ENCODE measurements at regions not wholly inside any gene's neighbourhood (a gene's known extent, or its start where the extent isn't known, plus 50 kb on each side); places are given as distances from the start of the nearest gene placed in this dataset.

- no peak overlapping the region for H3K27ac ChIP-seq
- H3K9ac ChIP-seq = no peak overlapping the region
- H3K79me2 ChIP-seq = no peaks in the 10 kb centered on the region
- no peak overlapping the region for H3K4me2 ChIP-seq (ENCODE audit: low read length)
- H2AFZ ChIP-seq = no peak overlapping the region
- no peaks in the 10 kb centered on the region for H3K4me1 ChIP-seq
- no peak for TF ChIP-seq CTCF (IDR thresholded peaks at IDR 0.05)
- H3K4me3 ChIP-seq (ENCODE audit: low read depth, low read length) = no peak overlapping the region
- H3K36me3 ChIP-seq (ENCODE audit: control insufficient read depth, insufficient read depth, low read length) = no peaks in the 10 kb centered on the region
- no peaks in the 10 kb centered on the region for H3K27me3 ChIP-seq (ENCODE audit: control insufficient read depth, insufficient read depth, low read length)
- H3K9me3 ChIP-seq (ENCODE audit: control insufficient read depth, low read length) = no peaks in the 10 kb centered on the region
Measured at GRCh38 chr6:15825332-15825930, 162.6 kb upstream of the DTNBP1 start.

- Histone ChIP-seq H3K36me3 (ENCODE audit: control insufficient read depth, insufficient read depth, low read length) (no peaks in the 10 kb centered on the region), H3K4me3 (ENCODE audit: low read depth, low read length) (no peak overlapping the region), H3K4me2 (ENCODE audit: low read length) (no peak overlapping the region), H3K9ac (no peak overlapping the region), H2AFZ (no peak overlapping the region), H3K27ac (no peak overlapping the region), H3K4me1 (no peaks in the 10 kb centered on the region), H3K79me2 (no peaks in the 10 kb centered on the region), H3K27me3 (ENCODE audit: control insufficient read depth, insufficient read depth, low read length) (no peaks in the 10 kb centered on the region), H3K9me3 (ENCODE audit: control insufficient read depth, low read length) (no peaks in the 10 kb centered on the region)
- TF ChIP-seq CTCF (IDR thresholded peaks at IDR 0.05) = no peak
Measured at GRCh38 chr6:15824811-15825210, 162.0 kb upstream of the DTNBP1 start.

DNA sequence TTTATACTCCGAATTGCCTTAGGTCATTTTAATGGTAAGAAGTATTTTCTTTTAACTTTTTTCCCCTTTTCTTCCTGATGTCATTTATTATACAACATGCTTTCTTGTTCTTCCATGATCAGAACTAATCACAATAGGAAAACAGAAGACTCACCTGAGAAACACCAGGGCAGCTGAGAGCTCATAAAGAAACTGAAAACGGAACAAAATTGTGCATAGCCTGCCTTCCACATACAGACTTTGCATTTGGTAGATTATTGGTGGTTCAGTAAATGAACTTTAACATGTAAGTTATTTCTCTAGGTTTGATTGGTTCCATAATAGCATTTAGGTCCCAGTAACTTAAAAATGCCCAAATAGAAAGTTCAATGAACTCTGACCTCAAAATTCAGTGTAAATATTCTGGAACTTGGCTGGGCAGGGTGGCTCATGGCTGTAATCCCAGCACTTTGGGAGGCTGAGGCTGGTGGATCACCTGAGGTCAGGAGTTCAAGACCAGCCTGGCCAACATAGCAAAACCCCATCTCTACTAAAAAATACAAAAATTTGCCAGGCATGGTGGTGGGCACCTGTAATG, 161.1 kb upstream of the DTNBP1 start:
- Histone ChIP-seq H3K27ac (no peak overlapping the region), H3K9me3 (ENCODE audit: control insufficient read depth, low read length) (no peaks in the 10 kb centered on the region), H3K4me1 (no peaks in the 10 kb centered on the region), H3K9ac (no peak overlapping the region), H2AFZ (no peak overlapping the region), H3K36me3 (ENCODE audit: control insufficient read depth, insufficient read depth, low read length) (no peaks in the 10 kb centered on the region), H3K27me3 (ENCODE audit: control insufficient read depth, insufficient read depth, low read length) (no peaks in the 10 kb centered on the region), H3K79me2 (no peaks in the 10 kb centered on the region), H3K4me2 (ENCODE audit: low read length) (no peak overlapping the region), H3K4me3 (ENCODE audit: low read depth, low read length) (no peak overlapping the region)
- no peak for TF ChIP-seq CTCF (IDR thresholded peaks at IDR 0.05)

- no peaks in the 10 kb centered on the region for H3K36me3 ChIP-seq (ENCODE audit: control insufficient read depth, insufficient read depth, low read length)
- H3K9ac ChIP-seq = no peak overlapping the region
- no peak overlapping the region for H3K4me3 ChIP-seq (ENCODE audit: low read depth, low read length)
- H3K27me3 ChIP-seq (ENCODE audit: control insufficient read depth, insufficient read depth, low read length) = no peaks in the 10 kb centered on the region
- no peak overlapping the region for H2AFZ ChIP-seq
- H3K9me3 ChIP-seq (ENCODE audit: control insufficient read depth, low read length) = no peaks in the 10 kb centered on the region
- TF ChIP-seq CTCF (IDR thresholded peaks at IDR 0.05) = no peak
- no peaks in the 10 kb centered on the region for H3K4me1 ChIP-seq
- H3K79me2 ChIP-seq = no peaks in the 10 kb centered on the region
- H3K27ac ChIP-seq = no peak overlapping the region
- H3K4me2 ChIP-seq (ENCODE audit: low read length) = no peak overlapping the region
Measured at GRCh38 chr6:15822835-15823234, 160.0 kb upstream of the DTNBP1 start.

DNA sequence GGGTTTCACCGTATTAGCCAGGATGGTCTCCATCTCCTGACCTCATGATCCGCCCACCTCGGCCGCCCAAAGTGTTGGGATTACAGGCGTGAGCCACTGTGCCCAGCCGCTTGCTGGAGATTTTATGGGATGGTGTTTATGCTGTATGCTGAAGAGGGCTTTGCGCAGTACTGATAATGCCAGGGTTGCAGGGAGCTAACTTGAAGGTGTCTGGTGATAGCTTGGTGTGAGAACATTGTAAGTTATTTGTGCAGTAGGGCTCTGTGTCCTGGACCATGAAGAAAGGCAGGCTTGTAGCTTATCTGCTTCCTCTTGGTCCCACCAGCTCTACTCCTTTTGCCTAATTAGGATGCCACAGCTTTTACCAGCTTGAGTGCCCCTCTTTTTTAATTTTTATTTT, 157.0 kb upstream of the DTNBP1 start:
- no peak overlapping the region for H3K4me2 ChIP-seq (ENCODE audit: low read length)
- H3K9ac ChIP-seq = no peak overlapping the region
- no peak for TF ChIP-seq CTCF (IDR thresholded peaks at IDR 0.05)
- H3K27ac ChIP-seq = no peak overlapping the region
- no peaks in the 10 kb centered on the region for H3K4me1 ChIP-seq
- no peaks in the 10 kb centered on the region for H3K9me3 ChIP-seq (ENCODE audit: control insufficient read depth, low read length)
- no peak overlapping the region for H2AFZ ChIP-seq
- H3K36me3 ChIP-seq (ENCODE audit: control insufficient read depth, insufficient read depth, low read length) = no peaks in the 10 kb centered on the region
- no peaks in the 10 kb centered on the region for H3K79me2 ChIP-seq
- no peak overlapping the region for H3K4me3 ChIP-seq (ENCODE audit: low read depth, low read length)
- H3K27me3 ChIP-seq (ENCODE audit: control insufficient read depth, insufficient read depth, low read length) = no peaks in the 10 kb centered on the region

Data from parathyroid adenoma (tissue), 2 donors.